Caco-2 (cell line): ENCODE measurements at regions not wholly inside any gene's neighbourhood (a gene's known extent, or its start where the extent isn't known, plus 50 kb on each side); places are given as distances from the start of the nearest gene placed in this dataset.
"Not testable (repeated sequence)": the region's sequence is repeated elsewhere in the genome, so short reads cannot be mapped to it uniquely, and the experiment has no call there.

ENCODE experiments used
- BruUV-seq: library from RNA; stranded (reverse); fragments of 400-500 nt; replicated peaks from 2 replicates; lab custom pipeline; 2021; lab: Mats Ljungman, UMichigan
- CTCF ChIA-PET: fragments of 300-600 bp; sonication (Branson Sonifier 250); formaldehyde crosslinking; loops from one replicate; lab custom pipeline; 2022; ENCODE audit warnings: antibody characterized with exemption; lab: Charles Lee
- POLR2A ChIA-PET: fragments of 300-600 bp; sonication (Branson Sonifier 250); formaldehyde crosslinking; loops from one replicate; lab custom pipeline; 2022; ENCODE audit warnings: antibody characterized with exemption; lab: Charles Lee
- DNase-seq, 2 experiments: peaks; one replicate each; pipeline versions ENCODE4 v3.0.0 to v3.0.0-alpha.2; 2020 to 2022
- H3K27me3 ChIP-seq: replicated peaks from 2 replicates; pipeline ENCODE4 v1.6.0; 2011; ENCODE audit warnings: low read length; ENCODE audit not compliant: control insufficient read depth, insufficient read depth
- H3K36me3 ChIP-seq: 2 replicates; pipeline ENCODE4 v1.5.1; 2011; ENCODE audit warnings: low read length; ENCODE audit not compliant: control insufficient read depth, insufficient read depth
- H3K4me1 ChIP-seq: fragments of 250-450 bp; sonication (Bioruptor Pico); 2 replicates; pipeline ENCODE4 v1.5.1; 2020; ENCODE audit warnings: mild to moderate bottlenecking
- H3K4me3 ChIP-seq: 2 replicates; pipeline ENCODE4 v1.5.1; 2011; ENCODE audit warnings: low read depth, mild to moderate bottlenecking, control low read depth, low read length
- H3K9me3 ChIP-seq: fragments of 250-450 bp; sonication (Bioruptor Pico); 2 replicates; pipeline ENCODE4 v1.5.1; 2020; ENCODE audit warnings: mild to moderate bottlenecking, moderate library complexity
- H3K27ac Mint-ChIP-seq: one replicate; pipeline ENCODE4 v1.8.0; 2022; ENCODE audit warnings: mixed read lengths; ENCODE audit not compliant: unreplicated experiment
- H3K27me3 Mint-ChIP-seq: one replicate; pipeline ENCODE4 v1.8.0; 2022; ENCODE audit warnings: mixed read lengths; ENCODE audit not compliant: insufficient read depth, unreplicated experiment
- H3K36me3 Mint-ChIP-seq: one replicate; pipeline ENCODE4 v1.8.0; 2022; ENCODE audit warnings: mild to moderate bottlenecking, mixed read lengths; ENCODE audit not compliant: insufficient read depth, unreplicated experiment
- H3K4me1 Mint-ChIP-seq: one replicate; pipeline ENCODE4 v1.8.0; 2022; ENCODE audit warnings: low read depth, mixed read lengths; ENCODE audit not compliant: unreplicated experiment
- H3K4me3 Mint-ChIP-seq: one replicate; pipeline ENCODE4 v1.8.0; 2022; ENCODE audit warnings: mild to moderate bottlenecking, moderate library complexity, mixed read lengths; ENCODE audit not compliant: unreplicated experiment
- H3K9me3 Mint-ChIP-seq: one replicate; pipeline ENCODE4 v1.8.0; 2022; ENCODE audit warnings: mixed read lengths; ENCODE audit not compliant: unreplicated experiment
- CTCF ChIP-seq, 2 experiments: fragments of 200-600 bp in 1 of 2; IDR thresholded peaks; 1 replicate in 1 of 2; 2 replicates in 1 of 2; pipeline versions ENCODE4 v1.5.1 to v1.8.0; 2011 to 2022; ENCODE audit warnings: antibody characterized with exemption in 1 of 2, control low read depth in 1 of 2, inconsistent platforms in 1 of 2, low read depth in 1 of 2, low read length in 1 of 2, mild to moderate bottlenecking in 1 of 2, moderate library complexity in 1 of 2; ENCODE audit not compliant: insufficient read depth in 1 of 2, severe bottlenecking in 1 of 2, unreplicated experiment in 1 of 2
- intact Hi-C: fragments of 100-400 bp; cut with micrococcal nuclease; formaldehyde crosslinking; loops from one replicate; pipeline ENCODE4 v1.10.0; 2022; ENCODE audit not compliant: unreplicated experiment

- TF ChIP-seq CTCF (IDR thresholded peaks at IDR 0.05; ENCODE audit: insufficient read depth in 1 of 2, low read depth in 1 of 2, low read length in 1 of 2, severe bottlenecking in 1 of 2, unreplicated experiment in 1 of 2), result no peak
- H3K9me3 ChIP-seq, result no peaks in the 10 kb centered on the region
- POLR2A ChIA-PET, result no interaction called here
- DNase-seq, result no peak
- no peak overlapping the region for H3K4me3 ChIP-seq
- Mint-ChIP-seq H3K9me3 (no peaks in the 10 kb centered on the region), H3K36me3 (no peaks in the 10 kb centered on the region), H3K4me3 (no peak overlapping the region), H3K4me1 (peaks cover 7% of the 10 kb centered on the region), H3K27me3 (no peaks in the 10 kb centered on the region), H3K27ac (no peak overlapping the region)
- BruUV-seq, result no TSS peak
- intact Hi-C loops, result no loop called here
- no peaks in the 10 kb centered on the region for H3K27me3 ChIP-seq
- H3K4me1 ChIP-seq, result no peaks in the 10 kb centered on the region
- CTCF ChIA-PET, result no interaction called here
- no peaks in the 10 kb centered on the region; the same call in 1 of the 2 replicates for H3K36me3 ChIP-seq
Measured at GRCh38 chr7:17411922-17412321, 113.5 kb downstream of the AHR start.

GRCh38 chr7:17412883-17413282, 114.4 kb downstream of the AHR start:
- no peaks in the 10 kb centered on the region for H3K9me3 Mint-ChIP-seq
- ChIA-PET POLR2A (no interaction called here), CTCF (no interaction called here)
- Histone ChIP-seq H3K27me3 (no peaks in the 10 kb centered on the region), H3K9me3 (no peaks in the 10 kb centered on the region), H3K4me3 (no peak overlapping the region), H3K36me3 (no peaks in the 10 kb centered on the region; the same call in 1 of the 2 replicates), H3K4me1 (no peaks in the 10 kb centered on the region)
- H3K27ac Mint-ChIP-seq, result no peak overlapping the region
- no peak for DNase-seq
- H3K4me1 Mint-ChIP-seq, result peaks cover 7% of the 10 kb centered on the region
- no peaks in the 10 kb centered on the region for H3K36me3 Mint-ChIP-seq
- no TSS peak for BruUV-seq
- intact Hi-C loops, result no loop called here
- TF ChIP-seq CTCF (IDR thresholded peaks at IDR 0.05; ENCODE audit: insufficient read depth in 1 of 2, low read depth in 1 of 2, low read length in 1 of 2, severe bottlenecking in 1 of 2, unreplicated experiment in 1 of 2), result no peak
- no peak overlapping the region for H3K4me3 Mint-ChIP-seq
- no peaks in the 10 kb centered on the region for H3K27me3 Mint-ChIP-seq

- ChIA-PET CTCF (no interaction called here), POLR2A (no interaction called here)
- intact Hi-C loops, result no loop called here
Measured at GRCh38 chr7:17415955-17416354, 117.5 kb downstream of the AHR start.

GRCh38 chr7:17420308-17421015, 122.0 kb downstream of the AHR start:
- H3K9me3 Mint-ChIP-seq, H3K9me3 ChIP-seq, DNase-seq, H3K4me1 ChIP-seq, H3K27me3 ChIP-seq, H3K36me3 ChIP-seq, H3K27ac Mint-ChIP-seq, H3K36me3 Mint-ChIP-seq, H3K27me3 Mint-ChIP-seq, CTCF ChIA-PET, BruUV-seq, intact Hi-C loops, POLR2A ChIA-PET, H3K4me1 Mint-ChIP-seq, H3K4me3 Mint-ChIP-seq, H3K4me3 ChIP-seq: not testable (repeated sequence)

More at GRCh38 chr7:17415955-17416354, 117.5 kb downstream of the AHR start:
- no peaks in the 10 kb centered on the region for H3K9me3 Mint-ChIP-seq
- no TSS peak for BruUV-seq
- H3K4me3 Mint-ChIP-seq, result no peak overlapping the region
- no peaks in the 10 kb centered on the region for H3K4me1 Mint-ChIP-seq
- H3K27me3 ChIP-seq, result no peaks in the 10 kb centered on the region
- H3K36me3 Mint-ChIP-seq, result no peaks in the 10 kb centered on the region
- H3K4me1 ChIP-seq, result peaks cover 5% of the 10 kb centered on the region; the same call in 1 of the 2 replicates
- TF ChIP-seq CTCF (IDR thresholded peaks at IDR 0.05; ENCODE audit: insufficient read depth in 1 of 2, low read depth in 1 of 2, low read length in 1 of 2, severe bottlenecking in 1 of 2, unreplicated experiment in 1 of 2), result no peak
- H3K27ac Mint-ChIP-seq, result no peak overlapping the region
- H3K9me3 ChIP-seq, result no peaks in the 10 kb centered on the region
- no peaks in the 10 kb centered on the region; the same call in 1 of the 2 replicates for H3K36me3 ChIP-seq
- H3K4me3 ChIP-seq, result no peak overlapping the region
- no peaks in the 10 kb centered on the region for H3K27me3 Mint-ChIP-seq
- DNase-seq, result no peak
